Endodermal cell (in vitro differentiated cells): ENCODE measurements at regions not wholly inside any gene's neighbourhood (a gene's known extent, or its start where the extent isn't known, plus 50 kb on each side); places are given as distances from the start of the nearest gene placed in this dataset.

Experiments used
- DNase-seq: peaks from one replicate; pipeline ENCODE4 v3.0.0-alpha.2; 2017
- H3K27ac ChIP-seq: 2 replicates; pipeline ENCODE4 v1.5.1; 2013; ENCODE audit warnings: mild to moderate bottlenecking, low read depth, low read length, moderate library complexity
- H3K27me3 ChIP-seq: 2 replicates; pipeline ENCODE4 v1.6.1; 2013; ENCODE audit warnings: mild to moderate bottlenecking, low read length, moderate library complexity; ENCODE audit not compliant: insufficient read depth, control insufficient read depth, poor library complexity, severe bottlenecking
- H3K36me3 ChIP-seq: 2 replicates; pipeline ENCODE4 v1.7.0; 2013; ENCODE audit warnings: mild to moderate bottlenecking, low read length, moderate library complexity; ENCODE audit not compliant: control insufficient read depth, insufficient read depth
- H3K4me1 ChIP-seq: one replicate; pipeline ENCODE4 v1.7.0; 2013; ENCODE audit warnings: low read length; ENCODE audit not compliant: control insufficient read depth, insufficient read depth
- H3K4me3 ChIP-seq: 2 replicates; pipeline ENCODE4 v1.5.1; 2013; ENCODE audit warnings: mild to moderate bottlenecking, low read length, moderate library complexity
- H3K9ac ChIP-seq: 2 replicates; pipeline ENCODE4 v1.6.1; 2013; ENCODE audit warnings: mild to moderate bottlenecking, low read length, moderate library complexity; ENCODE audit not compliant: poor library complexity, severe bottlenecking; ENCODE audit errors: extremely low read depth
- H3K9me3 ChIP-seq: 2 replicates; pipeline ENCODE4 v1.6.1; 2013; ENCODE audit warnings: mild to moderate bottlenecking, low read length, moderate library complexity; ENCODE audit not compliant: control insufficient read depth
- H3K27ac Mint-ChIP-seq: 2 replicates; pipeline ENCODE4 v1.8.0; 2020; ENCODE audit warnings: mixed read lengths
- H3K27me3 Mint-ChIP-seq: 2 replicates; pipeline ENCODE4 v1.8.0; 2021; ENCODE audit warnings: mild to moderate bottlenecking, mixed read lengths; ENCODE audit not compliant: insufficient read depth
- H3K36me3 Mint-ChIP-seq: 2 replicates; pipeline ENCODE4 v1.8.0; 2020; ENCODE audit warnings: low read depth, mixed read lengths
- H3K4me1 Mint-ChIP-seq: 2 replicates; pipeline ENCODE4 v1.8.0; 2020; ENCODE audit warnings: mixed read lengths
- H3K4me3 Mint-ChIP-seq: 2 replicates; pipeline ENCODE4 v1.8.0; 2020; ENCODE audit warnings: mild to moderate bottlenecking, moderate library complexity, mixed read lengths
- H3K9me3 Mint-ChIP-seq: 2 replicates; pipeline ENCODE4 v1.8.0; 2020; ENCODE audit warnings: mild to moderate bottlenecking, mixed read lengths
- CTCF ChIP-seq: fragments of 200-600 bp; sonication (generic); conservative IDR thresholded peaks from 2 replicates; pipeline ENCODE4 v1.5.0; 2021; ENCODE audit warnings: antibody characterized with exemption, mild to moderate bottlenecking
- WGBS, 2 experiments: methylation state at CpG; one replicate each; pipeline versions ENCODE4 v1.1.5 to v1.1.7; 2013; ENCODE audit warnings: missing lambda C conversion rate in 2 of 2, mixed read lengths in 1 of 2; ENCODE audit not compliant: insufficient coverage in 1 of 2, insufficient read length in 1 of 2; 5-methylcytosine and 5-hydroxymethylcytosine counted together

GRCh38 chrX:78592030-78592429, 67.1 kb downstream of the RTL3 start:
- no peak for DNase-seq
- no peak for TF ChIP-seq CTCF
- Mint-ChIP-seq H3K4me1 (peaks cover 15% of the 10 kb centered on the region), H3K9me3 (peaks cover 46% of the 10 kb centered on the region), H3K36me3 (no peaks in the 10 kb centered on the region), H3K27me3 (no peaks in the 10 kb centered on the region), H3K27ac (no peak overlapping the region), H3K4me3 (no peak overlapping the region)
- Histone ChIP-seq H3K9me3 (no peaks in the 10 kb centered on the region), H3K36me3 (no peaks in the 10 kb centered on the region), H3K4me3 (no peak overlapping the region), H3K9ac (no peak overlapping the region), H3K27me3 (no peaks in the 10 kb centered on the region), H3K4me1 (no peaks in the 10 kb centered on the region), H3K27ac (no peak overlapping the region)
- WGBS, 2 experiments = 88 to 94% methylated on average over 1 to 2 of the region's 2 CpGs

- no peaks in the 10 kb centered on the region for H3K36me3 Mint-ChIP-seq
- no peak for DNase-seq
- H3K9ac ChIP-seq = no peak overlapping the region
- no peaks in the 10 kb centered on the region for H3K27me3 ChIP-seq
- H3K27ac ChIP-seq = no peak overlapping the region
- no peak for TF ChIP-seq CTCF
- 87% methylated on average over 1 of the region's 3 CpGs; no CpG with 5 or more reads in 1 of the 2 experiments for WGBS, 2 experiments
- H3K27me3 Mint-ChIP-seq = no peaks in the 10 kb centered on the region
- H3K4me1 ChIP-seq = peaks cover 3% of the 10 kb centered on the region
- no peak overlapping the region for H3K4me3 ChIP-seq
- no peak overlapping the region for H3K27ac Mint-ChIP-seq
- H3K4me3 Mint-ChIP-seq = no peak overlapping the region
- no peaks in the 10 kb centered on the region for H3K9me3 ChIP-seq
- H3K4me1 Mint-ChIP-seq = peaks cover 10% of the 10 kb centered on the region
- peaks cover 33% of the 10 kb centered on the region for H3K9me3 Mint-ChIP-seq
- H3K36me3 ChIP-seq = no peaks in the 10 kb centered on the region
These were observed 84.8 kb downstream of the RTL3 start for GRCh38 chrX:78574306-78574705.

- no peak overlapping the region for H3K4me3 ChIP-seq
- 75 to 93% methylated on average over 2 of the region's 2 CpGs for WGBS, 2 experiments
- no peaks in the 10 kb centered on the region for H3K36me3 ChIP-seq
- no peak for TF ChIP-seq CTCF
- H3K9ac ChIP-seq = no peak overlapping the region
- no peak overlapping the region for H3K4me3 Mint-ChIP-seq
- no peaks in the 10 kb centered on the region for H3K27me3 ChIP-seq
- H3K4me1 Mint-ChIP-seq = peaks cover 10% of the 10 kb centered on the region
- no peaks in the 10 kb centered on the region for H3K36me3 Mint-ChIP-seq
- no peaks in the 10 kb centered on the region for H3K9me3 ChIP-seq
- peaks cover 3% of the 10 kb centered on the region for H3K4me1 ChIP-seq
- H3K27ac Mint-ChIP-seq = no peak overlapping the region
- no peaks in the 10 kb centered on the region for H3K27me3 Mint-ChIP-seq
- no peak overlapping the region for H3K27ac ChIP-seq
- DNase-seq = no peak
- H3K9me3 Mint-ChIP-seq = peaks cover 32% of the 10 kb centered on the region
These were observed 85.5 kb downstream of the RTL3 start for GRCh38 chrX:78573630-78574029.
